ENCODE measurements at regions not wholly inside any gene's neighbourhood (a gene's known extent, or its start where the extent isn't known, plus 50 kb on each side); places are given as distances from the start of the nearest gene placed in this dataset.

DNA sequence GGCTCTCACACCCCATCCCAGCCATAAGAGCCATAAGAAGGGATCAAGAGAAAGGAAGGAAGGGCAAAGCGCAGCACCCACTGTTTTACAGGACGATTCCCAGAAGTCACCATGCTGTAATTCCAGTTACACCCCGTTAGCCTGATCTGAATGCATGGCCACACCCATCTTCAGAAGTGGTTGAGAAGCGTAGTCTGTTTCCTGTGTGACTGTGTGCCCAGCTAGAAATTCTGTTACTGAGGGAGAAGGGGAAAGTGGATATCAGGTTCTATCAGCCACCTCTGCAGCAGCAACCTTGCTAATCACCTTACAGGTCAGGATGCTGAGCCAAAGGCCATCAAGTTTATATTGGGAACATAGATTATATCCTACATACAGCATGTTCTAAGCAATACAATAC, 260.0 kb downstream of the ABHD5 start:
- TF ChIP-seq HDGF (IDR thresholded peaks at IDR 0.05) (no peak), ASH2L (IDR thresholded peaks at IDR 0.05; ENCODE audit: borderline replicate concordance, low read depth) (no peak), JUND (IDR thresholded peaks at IDR 0.05; ENCODE audit: low read depth, low read length) (no peak), ETV6 (conservative IDR thresholded peaks at IDR 0.05 in 1 of 2, IDR thresholded peaks at IDR 0.05 in 1 of 2; ENCODE audit: borderline replicate concordance in 1 of 2, low read depth in 1 of 2) (no peak), NFYA (IDR thresholded peaks at IDR 0.05; ENCODE audit: borderline replicate concordance, low read depth, low read length) (no peak), FOXK2 (IDR thresholded peaks at IDR 0.05) (no peak), YY1 (IDR thresholded peaks at IDR 0.05; ENCODE audit: low read depth, low read length) (no peak), CTCF (IDR thresholded peaks at IDR 0.05 in 2 of 3, conservative IDR thresholded peaks at IDR 0.05 in 1 of 3; ENCODE audit: control insufficient read depth in 2 of 3, extremely low read depth in 1 of 3, insufficient read depth in 1 of 3, low read depth in 3 of 3, low read length in 3 of 3) (no peak), TBL1XR1 (IDR thresholded peaks at IDR 0.05; ENCODE audit: low read depth, low read length) (no peak), MXI1 (IDR thresholded peaks at IDR 0.05; ENCODE audit: low read depth, low read length) (no peak), NFIC (IDR thresholded peaks at IDR 0.05; ENCODE audit: low read depth, low read length) (no peak), KDM1A (IDR thresholded peaks at IDR 0.05; ENCODE audit: borderline replicate concordance) (no peak)
- TF ChIP-seq, protein P1, sequence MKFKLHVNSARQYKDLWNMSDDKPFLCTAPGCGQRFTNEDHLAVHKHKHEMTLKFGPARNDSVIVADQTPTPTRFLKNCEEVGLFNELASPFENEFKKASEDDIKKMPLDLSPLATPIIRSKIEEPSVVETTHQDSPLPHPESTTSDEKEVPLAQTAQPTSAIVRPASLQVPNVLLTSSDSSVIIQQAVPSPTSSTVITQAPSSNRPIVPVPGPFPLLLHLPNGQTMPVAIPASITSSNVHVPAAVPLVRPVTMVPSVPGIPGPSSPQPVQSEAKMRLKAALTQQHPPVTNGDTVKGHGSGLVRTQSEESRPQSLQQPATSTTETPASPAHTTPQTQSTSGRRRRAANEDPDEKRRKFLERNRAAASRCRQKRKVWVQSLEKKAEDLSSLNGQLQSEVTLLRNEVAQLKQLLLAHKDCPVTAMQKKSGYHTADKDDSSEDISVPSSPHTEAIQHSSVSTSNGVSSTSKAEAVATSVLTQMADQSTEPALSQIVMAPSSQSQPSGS (IDR thresholded peaks at IDR 0.05; ENCODE audit: low read length), result no peak
